NCI-H2196 (cell line): ENCODE measurements at regions not wholly inside any gene's neighbourhood (a gene's known extent, or its start where the extent isn't known, plus 50 kb on each side); places are given as distances from the start of the nearest gene placed in this dataset.

Experiments
- DNase-seq: peaks from one replicate; lab custom pipeline; 2025; ENCODE audit not compliant: unreplicated experiment; lab: John Stamatoyannopoulos, UW

GRCh38 chr6:12381587-12381986 is 91.4 kb downstream of the EDN1 start:
- DNase-seq, result no peak

- no peak for DNase-seq
Observed at GRCh38 chr6:12383448-12383847, 93.3 kb downstream of the EDN1 start.

DNA sequence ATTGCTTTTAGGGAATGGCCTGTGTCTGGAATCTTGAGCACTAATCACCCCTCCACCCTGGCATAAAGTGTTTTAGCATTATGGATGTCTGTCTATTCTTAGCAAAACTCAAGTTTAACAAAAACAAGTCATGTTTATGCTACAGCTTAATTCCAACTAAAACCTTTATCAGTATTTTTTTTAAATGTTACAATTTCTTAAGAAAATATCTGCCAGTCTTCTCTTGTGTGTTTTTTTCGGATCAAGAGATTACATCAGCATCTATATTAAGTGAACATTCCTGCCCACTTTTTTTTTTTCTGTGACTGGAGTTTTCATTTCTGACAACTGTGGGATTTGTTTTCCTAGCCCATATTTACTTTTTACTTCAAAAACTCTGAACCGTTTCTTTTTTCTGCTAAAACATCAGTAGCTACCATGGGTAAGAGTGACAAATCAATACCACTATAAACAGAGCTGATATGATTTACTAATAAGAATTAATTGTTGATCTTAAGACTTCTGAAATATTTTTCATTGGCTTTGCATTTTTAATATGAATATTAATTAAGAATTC is 94.3 kb downstream of the EDN1 start:
- DNase-seq, result no peak

DNA sequence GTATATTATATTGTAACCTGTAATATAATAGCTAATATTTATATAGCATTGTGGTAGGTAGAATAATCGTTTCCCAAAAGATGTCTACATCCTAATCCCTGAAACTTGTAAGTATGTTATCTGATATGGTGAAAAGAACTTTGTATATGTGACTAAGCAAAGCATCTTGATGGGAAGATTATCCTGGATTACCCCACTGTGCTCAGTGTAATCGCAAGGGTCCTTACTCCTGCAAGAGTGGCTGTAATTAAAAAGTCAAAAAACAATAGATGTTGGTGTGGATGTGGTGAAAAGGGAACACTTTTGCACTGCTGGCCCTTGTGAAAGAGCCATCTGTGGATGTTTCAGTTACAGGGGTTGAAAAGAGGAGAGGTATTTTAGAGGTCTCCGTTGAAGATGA is 95.2 kb downstream of the EDN1 start:
- DNase-seq, result no peak

- no peak for DNase-seq
Observed at GRCh38 chr6:12386816-12387215, 96.7 kb downstream of the EDN1 start.

DNA sequence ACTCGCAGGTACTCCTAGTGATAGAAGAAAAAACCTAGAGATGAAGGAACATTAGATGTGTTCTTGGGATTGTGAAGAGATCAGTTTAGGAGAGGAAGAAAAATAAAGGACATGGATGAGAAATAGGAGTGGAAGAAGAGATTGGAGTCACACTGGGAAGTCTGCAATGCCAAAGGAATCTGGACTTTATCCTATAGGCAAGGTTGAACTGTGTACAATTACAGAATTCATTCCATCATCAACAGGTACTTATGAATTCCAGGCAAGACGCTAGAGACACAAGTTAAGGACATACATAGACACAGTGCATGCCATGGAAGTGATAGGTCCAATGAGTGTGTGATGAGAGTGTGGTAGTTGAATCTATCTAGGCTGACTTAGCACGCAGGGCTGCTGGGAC is 101.3 kb downstream of the EDN1 start:
- no peak for DNase-seq

GRCh38 chr6:12392490-12392889 is 102.3 kb downstream of the EDN1 start:
- no peak for DNase-seq

GRCh38 chr6:12393100-12393499 is 102.9 kb downstream of the EDN1 start:
- no peak for DNase-seq

GRCh38 chr6:12394170-12394569 is 104.0 kb downstream of the EDN1 start:
- DNase-seq, result no peak

DNA sequence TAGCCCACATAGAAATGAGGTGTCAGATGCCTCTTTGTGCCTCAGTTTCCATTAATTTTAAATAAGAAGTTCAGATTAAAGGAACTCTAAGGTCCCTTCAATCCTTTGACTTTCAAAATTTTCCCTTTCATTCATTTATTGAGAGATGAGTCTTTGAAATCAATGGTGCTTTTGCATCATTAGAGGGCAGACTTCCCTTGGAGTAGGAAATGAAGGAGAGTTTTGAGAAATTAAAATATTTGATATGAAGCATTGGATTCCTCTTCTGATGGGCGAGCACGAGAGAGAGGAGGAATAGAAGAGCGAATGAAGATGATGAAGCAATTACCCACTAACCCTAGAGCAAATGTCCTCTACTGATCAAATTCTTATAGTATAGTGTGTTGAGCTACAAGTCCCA is 105.7 kb downstream of the EDN1 start:
- DNase-seq, result no peak

DNA sequence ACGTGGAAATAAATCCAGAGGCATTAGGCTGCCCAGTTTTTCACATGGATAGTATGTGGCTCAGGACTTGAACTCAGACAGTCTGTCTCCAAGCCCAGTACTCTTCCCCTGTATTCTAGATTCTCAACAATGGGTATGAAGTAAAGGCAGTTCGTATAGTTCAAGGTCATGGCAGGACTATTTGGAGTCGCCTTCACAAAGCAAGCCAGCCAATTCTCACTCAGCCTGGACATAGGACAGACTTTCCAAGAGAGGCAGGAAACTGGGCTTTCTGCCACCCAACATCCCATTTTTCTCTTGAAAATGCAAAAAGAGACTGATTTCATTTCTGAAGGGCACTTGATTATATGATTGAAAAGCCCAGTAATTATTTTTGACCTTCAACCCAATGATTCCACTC is 111.0 kb downstream of the EDN1 start:
- no peak for DNase-seq

- no peak for DNase-seq
Observed at GRCh38 chr6:12403201-12403826, 113.2 kb downstream of the EDN1 start.

DNA sequence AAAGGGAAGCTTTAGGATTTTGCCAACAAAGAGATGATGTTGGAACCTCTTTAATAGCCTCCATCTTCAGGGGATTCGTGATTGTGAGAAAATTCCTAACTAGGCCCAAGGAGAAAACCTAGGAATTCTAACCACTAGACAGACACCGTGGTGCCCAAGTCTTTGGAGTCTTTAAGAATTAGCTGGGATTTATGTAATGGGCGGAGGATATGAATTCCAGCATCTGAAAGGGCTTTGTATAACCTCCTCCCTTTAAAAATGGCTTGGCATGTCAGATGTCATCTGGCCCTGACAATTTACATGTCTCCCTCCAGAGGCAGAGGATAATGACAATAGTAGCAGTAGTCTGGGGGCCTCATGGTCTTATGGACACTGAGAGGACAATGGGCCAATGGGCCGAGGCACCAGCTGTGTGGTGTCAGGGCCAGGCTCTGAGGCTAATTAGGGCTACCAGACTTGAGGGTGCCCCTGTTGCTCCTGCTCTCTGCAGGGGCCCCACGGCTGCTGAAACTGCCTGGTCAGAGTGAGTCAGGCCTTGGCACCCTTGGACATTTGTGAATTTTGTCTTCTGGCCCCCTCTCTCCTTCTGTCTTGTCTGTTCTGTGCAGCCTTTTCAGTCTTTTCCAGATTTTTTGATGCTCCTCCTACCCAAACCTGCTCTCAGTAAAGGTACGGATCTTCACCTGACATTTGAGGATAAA is 113.9 kb downstream of the EDN1 start:
- no peak for DNase-seq

- DNase-seq, result no peak
Observed at GRCh38 chr6:12404651-12405050, 114.5 kb downstream of the EDN1 start.

GRCh38 chr6:12408752-12409151 is 118.6 kb downstream of the EDN1 start:
- no peak for DNase-seq

- no peak for DNase-seq
Observed at GRCh38 chr6:12410946-12411345, 120.8 kb downstream of the EDN1 start.

GRCh38 chr6:12414096-12414675 is 124.0 kb downstream of the EDN1 start:
- no peak for DNase-seq

DNA sequence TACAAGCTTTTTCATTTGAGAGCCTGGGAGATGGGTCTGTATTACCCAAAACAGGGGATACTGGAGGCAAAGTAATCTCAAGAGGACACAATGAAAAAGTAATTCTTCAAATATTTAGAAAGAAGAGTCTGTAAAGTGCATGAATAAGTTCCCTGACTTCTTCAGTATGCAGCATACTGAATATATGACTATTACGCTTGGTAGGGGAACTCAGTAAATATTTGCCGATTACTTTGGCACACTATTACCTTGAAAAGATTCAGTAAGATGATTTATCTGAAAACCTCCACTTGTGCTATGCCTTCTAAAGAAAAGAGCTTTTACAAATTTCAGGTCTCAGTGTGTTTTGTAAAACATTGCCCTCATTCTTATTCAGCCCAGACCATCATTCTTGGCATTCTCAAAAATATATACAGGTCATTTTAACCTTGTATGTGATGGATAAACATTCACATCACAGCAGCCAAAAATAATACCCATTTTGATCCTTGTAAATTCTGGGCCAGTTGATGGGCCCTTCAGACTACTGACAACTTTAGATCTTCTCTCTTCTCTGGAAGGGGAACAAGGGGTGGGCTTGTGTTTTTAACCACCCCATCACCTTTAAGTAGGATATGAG is 125.9 kb downstream of the EDN1 start:
- no peak for DNase-seq

GRCh38 chr6:12417191-12417590 is 127.0 kb downstream of the EDN1 start:
- DNase-seq, result no peak

GRCh38 chr6:12418946-12419345 is 128.8 kb downstream of the EDN1 start:
- DNase-seq, result no peak

- DNase-seq, result no peak
Observed at GRCh38 chr6:12419631-12420272, 129.6 kb downstream of the EDN1 start.
